CD14-positive monocyte (primary cell): ENCODE measurements at regions not wholly inside any gene's neighbourhood (a gene's known extent, or its start where the extent isn't known, plus 50 kb on each side); places are given as distances from the start of the nearest gene placed in this dataset.

ENCODE experiments used
- DNase-seq, 3 donors: peaks; one replicate each; pipeline ENCODE4 v3.0.0-alpha.2; 2011 to 2022
- H2AFZ ChIP-seq: 2 replicates; pipeline ENCODE4 v1.6.0; 2012; ENCODE audit warnings: mild to moderate bottlenecking, low read depth, low read length, inconsistent platforms; ENCODE audit not compliant: insufficient read depth, poor library complexity, severe bottlenecking
- H3K27ac ChIP-seq, 2 donors: 1 replicate in 1 of 2; 2 replicates in 1 of 2; pipeline ENCODE4 v1.5.1; 2012 to 2013; ENCODE audit warnings: low read length in 2 of 2, control low read depth in 1 of 2, inconsistent platforms in 1 of 2, low read depth in 1 of 2, mild to moderate bottlenecking in 1 of 2
- H3K27me3 ChIP-seq, 2 donors: one replicate each; pipeline versions ENCODE4 v1.6.0 to v1.6.1; 2011 to 2013; ENCODE audit warnings: low read length in 2 of 2; ENCODE audit not compliant: control insufficient read depth in 2 of 2, insufficient read depth in 2 of 2
- H3K36me3 ChIP-seq, 2 donors: replicated peaks in 1 of 2; 1 replicate in 1 of 2; 2 replicates in 1 of 2; pipeline versions ENCODE4 v1.5.1 to v1.6.1; 2012 to 2013; ENCODE audit warnings: low read length in 2 of 2, control low read depth in 1 of 2, inconsistent platforms in 1 of 2, mild to moderate bottlenecking in 1 of 2; ENCODE audit not compliant: insufficient read depth in 2 of 2, control insufficient read depth in 1 of 2
- H3K4me1 ChIP-seq, 2 donors: 1 replicate in 1 of 2; 2 replicates in 1 of 2; pipeline versions ENCODE4 v1.5.1 to v1.6.1; 2012 to 2013; ENCODE audit warnings: low read length in 2 of 2, control low read depth in 1 of 2, inconsistent platforms in 1 of 2, mild to moderate bottlenecking in 1 of 2, moderate library complexity in 1 of 2; ENCODE audit not compliant: insufficient read depth in 2 of 2, control insufficient read depth in 1 of 2
- H3K4me2 ChIP-seq: replicated peaks from 2 replicates; pipeline ENCODE3; 2012; ENCODE audit warnings: low read length, moderate library complexity, mild to moderate bottlenecking; ENCODE audit not compliant: poor library complexity, severe bottlenecking; ENCODE audit errors: extremely low read depth
- H3K4me3 ChIP-seq, 3 experiments: fragments of 200-600 bp in 1 of 3; sonication (generic) in 1 of 3; replicated peaks in 1 of 3; 1 replicate in 2 of 3; 2 replicates in 1 of 3; pipeline ENCODE4 v1.5.1; 2011 to 2013; ENCODE audit warnings: low read length in 3 of 3, mild to moderate bottlenecking in 3 of 3, control low read depth in 2 of 3, low read depth in 2 of 3, inconsistent platforms in 1 of 3, moderate library complexity in 1 of 3
- H3K79me2 ChIP-seq: 2 replicates; pipeline ENCODE4 v1.6.0; 2012; ENCODE audit warnings: mild to moderate bottlenecking, control low read depth, inconsistent platforms, low read length, moderate library complexity; ENCODE audit not compliant: insufficient read depth
- H3K9ac ChIP-seq: 2 replicates; pipeline ENCODE4 v1.6.0; 2017; ENCODE audit warnings: low read length, mild to moderate bottlenecking; ENCODE audit not compliant: insufficient read depth, poor library complexity, severe bottlenecking
- H3K9me3 ChIP-seq, 2 donors: replicated peaks in 1 of 2; 1 replicate in 1 of 2; 2 replicates in 1 of 2; pipeline versions ENCODE4 v1.5.1 to v1.6.1; 2012 to 2013; ENCODE audit warnings: low read length in 2 of 2, control low read depth in 1 of 2; ENCODE audit not compliant: control insufficient read depth in 1 of 2, insufficient read depth in 1 of 2
- H4K20me1 ChIP-seq: 2 replicates; pipeline ENCODE4 v1.6.0; 2012; ENCODE audit warnings: mild to moderate bottlenecking, low read length, control low read depth, moderate library complexity; ENCODE audit not compliant: insufficient read depth
- H3K27ac Mint-ChIP-seq, 7 donors: one replicate each; pipeline ENCODE4 v1.8.0; 2020; ENCODE audit warnings: mild to moderate bottlenecking in 7 of 7, mixed read lengths in 7 of 7, moderate library complexity in 6 of 7, inconsistent platforms in 2 of 7
- H3K27me3 Mint-ChIP-seq, 3 donors: one replicate each; pipeline ENCODE4 v1.8.0; 2021 to 2022; ENCODE audit warnings: low read depth in 3 of 3, mild to moderate bottlenecking in 3 of 3, mixed read lengths in 3 of 3, moderate library complexity in 3 of 3, inconsistent platforms in 1 of 3
- H3K36me3 Mint-ChIP-seq, 2 donors: one replicate each; pipeline ENCODE4 v1.8.0; 2020; ENCODE audit warnings: mixed read lengths in 2 of 2, inconsistent platforms in 1 of 2, mild to moderate bottlenecking in 1 of 2
- H3K4me1 Mint-ChIP-seq: one replicate; pipeline ENCODE4 v1.8.0; 2020; ENCODE audit warnings: mild to moderate bottlenecking, mixed read lengths
- H3K4me3 Mint-ChIP-seq, 2 donors: one replicate each; pipeline ENCODE4 v1.8.0; 2020; ENCODE audit warnings: mild to moderate bottlenecking in 2 of 2, mixed read lengths in 2 of 2, moderate library complexity in 1 of 2
- H3K9me3 Mint-ChIP-seq, 7 donors: one replicate each; pipeline ENCODE4 v1.8.0; 2020 to 2022; ENCODE audit warnings: mixed read lengths in 7 of 7, mild to moderate bottlenecking in 6 of 7, moderate library complexity in 6 of 7, inconsistent platforms in 2 of 7
- WGBS: methylation state at CpG from one replicate; pipeline ENCODE4 v1.1.5; 2013; ENCODE audit warnings: missing lambda C conversion rate; ENCODE audit not compliant: insufficient coverage; 5-methylcytosine and 5-hydroxymethylcytosine counted together
- intact Hi-C, 2 donors: fragments of 100-400 bp; cut with micrococcal nuclease; formaldehyde crosslinking; loops; one replicate each; pipeline versions ENCODE4 v1.15.0 to v1.15.1; 2023
- TF ChIP-seq, protein P1 (sequence below): fragments of 200-600 bp; IDR thresholded peaks from one replicate; pipeline ENCODE4 v1.8.0; 2022; ENCODE audit warnings: antibody characterized with exemption, mild to moderate bottlenecking

DNA sequence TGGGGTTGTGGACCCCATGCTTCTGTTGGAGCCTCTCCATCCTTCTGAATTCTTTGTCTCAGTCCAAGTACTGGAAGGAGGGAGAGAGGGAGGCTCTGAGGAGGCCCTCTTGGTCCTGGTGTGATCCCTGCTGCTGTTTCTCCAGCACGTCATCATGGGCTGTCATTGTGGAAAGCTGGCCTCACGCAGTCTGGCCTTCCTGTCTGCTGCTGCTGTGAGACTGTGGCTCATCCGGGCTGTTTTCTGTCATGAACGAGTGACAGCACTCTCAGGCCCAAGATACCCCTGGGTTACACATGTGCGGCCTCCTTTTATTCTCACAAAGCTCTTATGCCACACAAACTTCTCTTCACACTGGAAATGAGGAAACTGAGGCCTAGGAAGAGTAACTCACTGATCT, 499.3 kb downstream of the CCDC171 start:
- H3K9me3 ChIP-seq: no peaks in the 10 kb centered on the region
- no peak overlapping the region for H3K4me3 Mint-ChIP-seq
- 88% methylated on average over 4 of the region's 5 CpGs for WGBS
- peaks cover 0 to 2% (median 0%) of the 10 kb centered on the region in 7 donors for H3K9me3 Mint-ChIP-seq
- H3K4me1 ChIP-seq: no peaks in the 10 kb centered on the region
- H2AFZ ChIP-seq: no peak overlapping the region
- no peaks in the 10 kb centered on the region for H4K20me1 ChIP-seq
- H3K4me2 ChIP-seq: no peak overlapping the region
- TF ChIP-seq, protein P1, sequence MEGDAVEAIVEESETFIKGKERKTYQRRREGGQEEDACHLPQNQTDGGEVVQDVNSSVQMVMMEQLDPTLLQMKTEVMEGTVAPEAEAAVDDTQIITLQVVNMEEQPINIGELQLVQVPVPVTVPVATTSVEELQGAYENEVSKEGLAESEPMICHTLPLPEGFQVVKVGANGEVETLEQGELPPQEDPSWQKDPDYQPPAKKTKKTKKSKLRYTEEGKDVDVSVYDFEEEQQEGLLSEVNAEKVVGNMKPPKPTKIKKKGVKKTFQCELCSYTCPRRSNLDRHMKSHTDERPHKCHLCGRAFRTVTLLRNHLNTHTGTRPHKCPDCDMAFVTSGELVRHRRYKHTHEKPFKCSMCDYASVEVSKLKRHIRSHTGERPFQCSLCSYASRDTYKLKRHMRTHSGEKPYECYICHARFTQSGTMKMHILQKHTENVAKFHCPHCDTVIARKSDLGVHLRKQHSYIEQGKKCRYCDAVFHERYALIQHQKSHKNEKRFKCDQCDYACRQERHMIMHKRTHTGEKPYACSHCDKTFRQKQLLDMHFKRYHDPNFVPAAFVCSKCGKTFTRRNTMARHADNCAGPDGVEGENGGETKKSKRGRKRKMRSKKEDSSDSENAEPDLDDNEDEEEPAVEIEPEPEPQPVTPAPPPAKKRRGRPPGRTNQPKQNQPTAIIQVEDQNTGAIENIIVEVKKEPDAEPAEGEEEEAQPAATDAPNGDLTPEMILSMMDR: no peak
- H3K27ac ChIP-seq: no peak overlapping the region
- no peak overlapping the region for H3K9ac ChIP-seq
- H3K27ac Mint-ChIP-seq: no peak overlapping the region
- no peak overlapping the region for H3K4me3 ChIP-seq
- no peaks in the 10 kb centered on the region for H3K36me3 Mint-ChIP-seq
- intact Hi-C loops: no loop called here
- H3K27me3 ChIP-seq: no peaks in the 10 kb centered on the region
- no peaks in the 10 kb centered on the region for H3K4me1 Mint-ChIP-seq
- H3K36me3 ChIP-seq: no peaks in the 10 kb centered on the region
- H3K27me3 Mint-ChIP-seq: peaks cover 0 to 4% (median 2%) of the 10 kb centered on the region in 3 donors
- H3K79me2 ChIP-seq: no peaks in the 10 kb centered on the region
- no peak for DNase-seq

DNA sequence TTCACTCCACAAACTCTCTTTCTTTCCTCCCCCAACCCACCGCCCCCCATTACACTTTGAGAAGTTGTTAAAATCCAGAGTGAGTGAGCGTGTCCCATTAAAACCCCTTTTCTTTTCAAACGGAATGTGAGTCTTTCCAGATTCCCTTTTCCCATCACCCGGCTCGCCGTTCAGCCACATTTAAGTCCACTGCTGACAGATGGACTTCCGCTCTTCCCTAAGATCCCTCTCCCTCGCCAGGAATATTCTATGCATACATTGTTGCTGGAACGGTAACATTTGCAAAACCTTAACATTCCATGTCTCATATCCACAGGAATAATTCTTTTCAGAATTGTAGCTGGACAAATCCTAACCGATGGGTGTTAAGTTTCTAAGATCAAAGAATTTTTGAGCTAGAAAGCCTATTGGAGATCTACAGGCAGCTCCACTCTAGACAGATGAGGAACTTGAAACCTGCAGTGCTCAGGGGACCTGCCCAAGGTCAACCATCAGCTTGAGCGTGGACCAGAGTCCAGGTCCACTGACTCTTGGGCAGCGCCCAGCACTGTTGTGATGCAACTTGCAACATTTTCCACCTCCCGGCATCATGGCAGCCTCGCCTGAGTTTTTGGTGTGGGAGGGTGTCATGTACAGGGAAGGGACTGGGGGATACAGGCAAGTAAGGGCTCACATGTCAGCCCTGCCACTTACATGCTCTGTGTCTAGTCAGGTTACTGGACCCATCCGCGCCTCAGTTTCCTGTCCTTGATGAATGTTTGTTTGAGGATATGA, 500.1 kb downstream of the CCDC171 start:
- no peaks in the 10 kb centered on the region for H3K36me3 ChIP-seq
- no peaks in the 10 kb centered on the region for H3K27me3 ChIP-seq
- no peaks in the 10 kb centered on the region for H3K9me3 ChIP-seq
- DNase-seq: no peak
- intact Hi-C loops: no loop called here
- H3K4me3 Mint-ChIP-seq: no peak overlapping the region
- peaks cover 0 to 2% (median 0%) of the 10 kb centered on the region in 7 donors for H3K9me3 Mint-ChIP-seq
- no peak overlapping the region for H2AFZ ChIP-seq
- no peaks in the 10 kb centered on the region for H4K20me1 ChIP-seq
- H3K4me2 ChIP-seq: no peak overlapping the region
- TF ChIP-seq, protein P1: no peak
- H3K36me3 Mint-ChIP-seq: no peaks in the 10 kb centered on the region
- no peak overlapping the region for H3K27ac Mint-ChIP-seq
- H3K4me1 ChIP-seq: no peaks in the 10 kb centered on the region
- H3K4me1 Mint-ChIP-seq: no peaks in the 10 kb centered on the region
- H3K4me3 ChIP-seq: no peak overlapping the region
- H3K27me3 Mint-ChIP-seq: peaks cover 0 to 4% (median 2%) of the 10 kb centered on the region in 3 donors
- no peak overlapping the region for H3K27ac ChIP-seq
- 91% methylated on average over 12 of the region's 16 CpGs for WGBS
- no peaks in the 10 kb centered on the region for H3K79me2 ChIP-seq
- H3K9ac ChIP-seq: no peak overlapping the region
